ENCODE measurements at regions not wholly inside any gene's neighbourhood (a gene's known extent, or its start where the extent isn't known, plus 50 kb on each side); places are given as distances from the start of the nearest gene placed in this dataset.

DNA sequence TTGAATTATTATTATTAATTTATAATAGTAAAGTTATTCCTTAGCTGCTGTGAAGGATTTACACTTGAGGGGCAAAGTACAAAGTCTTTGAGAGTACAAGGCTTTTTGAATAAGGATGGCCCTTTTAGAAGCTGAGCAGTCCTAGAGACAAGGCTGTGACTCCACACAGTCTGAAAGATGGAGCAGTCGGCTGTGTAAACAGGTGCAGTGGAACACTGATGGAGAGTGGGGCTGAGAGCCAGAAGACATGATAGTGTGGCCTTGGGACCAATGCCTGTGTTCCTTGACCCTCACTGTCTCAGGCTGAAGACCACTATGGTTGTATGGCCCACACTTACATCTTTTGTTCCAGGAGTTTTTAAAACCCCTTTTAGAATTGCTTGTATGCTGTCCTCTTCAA is 311.2 kb upstream of the PHF14 start:
- intact Hi-C loops (cut with DNase I): no loop called here
- 29 to 32% methylated on average over 1 of the region's 1 CpG for WGBS, 2 donors
- no peak for TF ChIP-seq POLR2A (IDR thresholded peaks at IDR 0.05)
- TF ChIP-seq, protein P1, sequence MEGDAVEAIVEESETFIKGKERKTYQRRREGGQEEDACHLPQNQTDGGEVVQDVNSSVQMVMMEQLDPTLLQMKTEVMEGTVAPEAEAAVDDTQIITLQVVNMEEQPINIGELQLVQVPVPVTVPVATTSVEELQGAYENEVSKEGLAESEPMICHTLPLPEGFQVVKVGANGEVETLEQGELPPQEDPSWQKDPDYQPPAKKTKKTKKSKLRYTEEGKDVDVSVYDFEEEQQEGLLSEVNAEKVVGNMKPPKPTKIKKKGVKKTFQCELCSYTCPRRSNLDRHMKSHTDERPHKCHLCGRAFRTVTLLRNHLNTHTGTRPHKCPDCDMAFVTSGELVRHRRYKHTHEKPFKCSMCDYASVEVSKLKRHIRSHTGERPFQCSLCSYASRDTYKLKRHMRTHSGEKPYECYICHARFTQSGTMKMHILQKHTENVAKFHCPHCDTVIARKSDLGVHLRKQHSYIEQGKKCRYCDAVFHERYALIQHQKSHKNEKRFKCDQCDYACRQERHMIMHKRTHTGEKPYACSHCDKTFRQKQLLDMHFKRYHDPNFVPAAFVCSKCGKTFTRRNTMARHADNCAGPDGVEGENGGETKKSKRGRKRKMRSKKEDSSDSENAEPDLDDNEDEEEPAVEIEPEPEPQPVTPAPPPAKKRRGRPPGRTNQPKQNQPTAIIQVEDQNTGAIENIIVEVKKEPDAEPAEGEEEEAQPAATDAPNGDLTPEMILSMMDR (IDR thresholded peaks at IDR 0.05): no peak

DNA sequence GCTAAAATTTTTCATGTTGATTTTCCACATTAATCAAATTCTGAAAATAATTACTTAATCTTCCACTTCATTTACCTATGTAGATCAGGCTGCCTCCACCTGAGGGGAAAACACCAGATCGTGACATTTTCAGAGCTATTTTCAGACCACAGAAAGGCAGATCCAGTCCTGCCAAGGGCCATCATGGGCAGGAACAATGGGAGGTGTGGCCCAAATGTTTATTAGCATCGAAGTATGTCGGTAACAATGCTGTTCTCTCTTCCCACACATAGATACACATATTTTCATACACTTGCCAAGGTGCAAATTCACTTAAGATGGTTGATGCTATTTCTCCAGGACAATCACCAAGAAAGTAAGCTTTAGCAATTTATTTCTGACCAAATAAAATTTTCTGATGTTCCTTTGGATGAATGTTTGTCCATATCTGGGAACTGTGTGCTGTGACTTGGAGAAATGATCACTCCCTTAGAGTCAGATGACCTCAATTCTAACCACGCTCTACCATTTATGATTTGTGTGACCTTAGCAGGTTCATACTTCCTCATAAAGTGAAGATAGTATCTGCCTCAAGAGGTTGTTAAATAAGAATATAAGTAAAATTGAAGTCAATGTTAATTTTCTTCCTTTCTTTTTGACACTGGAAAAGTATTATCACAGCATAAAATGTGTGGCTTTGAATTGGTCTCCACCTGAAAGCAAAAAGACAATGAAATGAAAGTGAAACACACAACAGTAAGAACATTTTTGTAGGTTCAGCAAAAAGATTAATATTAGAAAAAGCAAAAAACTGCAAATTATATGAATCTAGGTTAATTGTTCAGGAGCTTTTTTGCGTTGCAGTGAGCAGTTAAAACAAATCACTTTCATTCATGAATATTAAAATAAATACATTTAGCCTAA is 310.4 kb upstream of the PHF14 start:
- H3K27me3 ChIP-seq: no peaks in the 10 kb centered on the region
- 71 to 80% methylated on average over 5 of the region's 5 CpGs for WGBS, 2 donors
- H3K4me1 ChIP-seq: no peaks in the 10 kb centered on the region
- intact Hi-C loops (cut with DNase I): no loop called here
- no peak for TF ChIP-seq POLR2A (IDR thresholded peaks at IDR 0.05)
- ATAC-seq (no peak), DNase-seq (no peak)
- no peaks in the 10 kb centered on the region for H3K9me3 ChIP-seq
- no peak overlapping the region for H3K27ac ChIP-seq
- no peak overlapping the region for H3K4me3 ChIP-seq
- no peaks in the 10 kb centered on the region for H3K36me3 ChIP-seq (replicated peaks in 1 of 2; ENCODE audit: insufficient read depth in 1 of 2, low read depth in 2 of 2)

More for the DNA sequence above, 311.2 kb upstream of the PHF14 start:
- Histone ChIP-seq H3K36me3 (replicated peaks in 1 of 2; ENCODE audit: insufficient read depth in 1 of 2, low read depth in 2 of 2) (no peaks in the 10 kb centered on the region), H3K4me1 (no peaks in the 10 kb centered on the region), H3K9me3 (no peaks in the 10 kb centered on the region), H3K27ac (no peak overlapping the region), H3K27me3 (no peaks in the 10 kb centered on the region), H3K4me3 (no peak overlapping the region)
- no peak for ATAC-seq
- no peak for DNase-seq

DNA sequence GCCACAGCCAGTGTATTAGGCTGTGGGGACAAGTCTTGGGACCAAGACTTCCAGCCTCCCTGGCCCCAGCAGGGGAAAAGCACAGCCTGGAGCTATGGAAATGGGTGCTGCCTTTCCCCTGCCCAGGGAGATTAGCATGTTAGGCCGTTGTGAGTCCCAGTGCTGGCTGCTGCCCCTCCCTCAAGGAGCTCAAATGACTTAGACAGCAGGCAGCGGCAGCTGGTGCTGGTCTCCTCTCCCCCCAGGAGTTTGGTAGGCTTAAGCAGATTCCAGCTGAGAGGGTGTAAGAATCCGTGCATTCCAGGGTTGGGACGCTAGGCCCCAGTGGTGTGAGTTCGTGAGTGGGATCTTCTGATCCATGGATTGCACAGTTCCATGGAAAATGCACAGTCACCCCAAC is 301.5 kb upstream of the PHF14 start:
- intact Hi-C loops (cut with DNase I): no loop called here
- no peak for ATAC-seq

DNA sequence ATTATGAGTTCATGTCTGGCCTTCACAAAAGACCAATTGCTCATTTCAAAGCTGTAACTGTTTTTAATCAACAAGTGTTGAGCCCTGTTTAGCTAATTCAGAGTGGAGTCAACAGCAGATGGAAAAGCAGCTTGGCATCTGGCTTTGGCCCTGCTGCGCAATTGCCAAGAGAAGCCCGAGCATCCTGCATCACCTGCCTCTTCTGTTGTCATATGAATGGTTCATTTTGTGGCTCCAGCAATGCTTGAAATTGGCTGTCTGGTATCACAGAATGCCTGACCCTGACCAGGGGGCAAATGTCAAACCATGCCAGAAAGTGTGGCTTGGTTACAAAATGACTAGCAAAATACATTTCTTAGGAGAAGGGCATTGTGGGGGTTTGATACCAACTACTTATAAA is 296.5 kb upstream of the PHF14 start:
- Histone ChIP-seq H3K36me3 (replicated peaks in 1 of 2; ENCODE audit: insufficient read depth in 1 of 2, low read depth in 2 of 2) (no peaks in the 10 kb centered on the region), H3K9me3 (no peaks in the 10 kb centered on the region), H3K4me1 (no peaks in the 10 kb centered on the region), H3K27ac (no peak overlapping the region), H3K4me3 (no peak overlapping the region), H3K27me3 (no peaks in the 10 kb centered on the region)
- 84 to 88% methylated on average over 2 of the region's 2 CpGs for WGBS, 2 donors
- DNase-seq: no peak
- intact Hi-C loops (cut with DNase I): no loop called here
- TF ChIP-seq, protein P1 (IDR thresholded peaks at IDR 0.05): no peak
- no peak for TF ChIP-seq POLR2A (IDR thresholded peaks at IDR 0.05)
- ATAC-seq: no peak

More for the DNA sequence above, 301.5 kb upstream of the PHF14 start:
- H3K27ac ChIP-seq: no peak overlapping the region
- H3K4me3 ChIP-seq: no peak overlapping the region
- no peaks in the 10 kb centered on the region for H3K4me1 ChIP-seq
- H3K36me3 ChIP-seq (replicated peaks in 1 of 2; ENCODE audit: insufficient read depth in 1 of 2, low read depth in 2 of 2): no peaks in the 10 kb centered on the region
- H3K27me3 ChIP-seq: no peaks in the 10 kb centered on the region
- no peak for TF ChIP-seq POLR2A (IDR thresholded peaks at IDR 0.05)
- TF ChIP-seq, protein P1 (IDR thresholded peaks at IDR 0.05): no peak
- no peak for DNase-seq
- WGBS, 2 donors: 62 to 78% methylated on average over 4 to 5 of the region's 5 CpGs
- H3K9me3 ChIP-seq: no peaks in the 10 kb centered on the region

DNA sequence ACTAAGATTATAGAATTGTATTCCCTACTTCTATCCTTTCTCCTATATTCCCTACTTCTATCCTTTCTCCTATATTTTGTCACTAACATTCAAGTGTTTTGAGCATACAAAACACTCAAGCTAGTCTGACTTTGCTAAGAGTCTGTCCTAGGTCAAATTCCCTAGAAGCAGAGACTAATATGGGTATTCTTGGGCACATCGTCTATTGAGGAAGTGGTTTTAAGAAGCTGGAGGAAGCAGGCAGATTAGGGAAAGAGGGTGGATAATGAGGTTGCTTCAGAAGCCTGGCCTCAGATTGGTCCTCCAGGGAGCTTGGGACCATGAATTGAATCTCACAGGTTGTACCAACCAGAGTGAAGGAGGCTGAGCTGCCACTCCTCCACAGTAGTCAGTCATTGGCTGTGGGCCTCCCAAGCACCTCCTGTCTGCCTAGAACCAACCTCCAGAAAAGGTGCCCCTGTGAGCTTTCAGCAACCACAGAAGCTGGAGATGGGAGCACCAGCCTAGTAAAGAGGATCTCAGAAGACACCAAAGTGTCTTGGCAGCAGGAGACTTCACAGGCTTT is 295.9 kb upstream of the PHF14 start:
- DNase-seq: no peak
- TF ChIP-seq, protein P1 (IDR thresholded peaks at IDR 0.05): no peak
- TF ChIP-seq POLR2A (IDR thresholded peaks at IDR 0.05): no peak
- WGBS, 2 donors: 81 to 84% methylated on average over 1 of the region's 1 CpG
- intact Hi-C loops (cut with DNase I): no loop called here
- Histone ChIP-seq H3K4me3 (no peak overlapping the region), H3K36me3 (replicated peaks in 1 of 2; ENCODE audit: insufficient read depth in 1 of 2, low read depth in 2 of 2) (no peaks in the 10 kb centered on the region), H3K9me3 (no peaks in the 10 kb centered on the region), H3K27ac (no peak overlapping the region), H3K4me1 (no peaks in the 10 kb centered on the region), H3K27me3 (no peaks in the 10 kb centered on the region)
- no peak for ATAC-seq
